ENCODE measurements at regions not wholly inside any gene's neighbourhood (a gene's known extent, or its start where the extent isn't known, plus 50 kb on each side); places are given as distances from the start of the nearest gene placed in this dataset.

DNA sequence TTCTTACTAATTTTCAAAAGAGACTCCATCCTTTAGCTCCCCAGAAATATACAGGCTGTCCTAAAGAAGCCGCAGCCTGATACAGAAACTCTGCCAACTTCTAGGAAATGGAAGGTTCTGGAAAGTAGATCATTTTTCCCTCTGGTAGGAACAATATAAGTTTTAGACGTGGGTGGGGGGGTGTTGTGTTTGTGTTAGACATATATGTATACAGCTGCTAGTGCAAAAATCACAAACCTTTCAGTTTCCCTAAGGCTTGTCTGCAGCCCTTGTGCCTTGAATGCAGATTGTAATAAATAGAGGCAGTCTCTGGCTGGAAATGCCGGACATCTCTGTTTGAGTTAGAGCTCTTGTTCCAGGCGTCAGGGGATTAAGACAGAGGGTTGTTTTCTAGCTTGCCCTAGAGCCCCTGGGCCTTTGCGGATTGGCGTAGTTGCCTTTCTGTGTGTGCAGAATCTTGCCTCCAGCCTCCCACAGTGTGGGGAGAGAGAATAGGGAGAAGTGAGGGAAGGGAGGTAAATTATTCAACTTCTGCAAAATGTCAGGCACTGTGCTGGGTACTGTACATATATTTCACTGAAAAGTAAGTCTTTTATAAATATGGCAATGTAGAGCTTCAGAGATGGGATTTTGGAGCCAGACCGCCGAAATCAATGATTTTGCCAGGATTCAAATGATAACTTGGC lies 269.7 kb downstream of the PRL start:
- TF ChIP-seq ISL1 (CRISPR knock-in tag; IDR thresholded peaks at IDR 0.05) (no peak), ZFP3 (CRISPR knock-in tag; IDR thresholded peaks at IDR 0.05) (no peak), ZFP30 (CRISPR knock-in tag; IDR thresholded peaks at IDR 0.05) (no peak), GLIS3 (CRISPR knock-in tag; IDR thresholded peaks at IDR 0.05) (no peak), RARB (CRISPR knock-in tag; IDR thresholded peaks at IDR 0.05) (no peak), OSR1 (CRISPR knock-in tag; IDR thresholded peaks at IDR 0.05) (no peak), ZNF8 (CRISPR knock-in tag; IDR thresholded peaks at IDR 0.05) (no peak), TCF4 (CRISPR knock-in tag; IDR thresholded peaks at IDR 0.05; ENCODE audit: borderline replicate concordance) (no peak)
- TF ChIP-seq, protein P1, sequence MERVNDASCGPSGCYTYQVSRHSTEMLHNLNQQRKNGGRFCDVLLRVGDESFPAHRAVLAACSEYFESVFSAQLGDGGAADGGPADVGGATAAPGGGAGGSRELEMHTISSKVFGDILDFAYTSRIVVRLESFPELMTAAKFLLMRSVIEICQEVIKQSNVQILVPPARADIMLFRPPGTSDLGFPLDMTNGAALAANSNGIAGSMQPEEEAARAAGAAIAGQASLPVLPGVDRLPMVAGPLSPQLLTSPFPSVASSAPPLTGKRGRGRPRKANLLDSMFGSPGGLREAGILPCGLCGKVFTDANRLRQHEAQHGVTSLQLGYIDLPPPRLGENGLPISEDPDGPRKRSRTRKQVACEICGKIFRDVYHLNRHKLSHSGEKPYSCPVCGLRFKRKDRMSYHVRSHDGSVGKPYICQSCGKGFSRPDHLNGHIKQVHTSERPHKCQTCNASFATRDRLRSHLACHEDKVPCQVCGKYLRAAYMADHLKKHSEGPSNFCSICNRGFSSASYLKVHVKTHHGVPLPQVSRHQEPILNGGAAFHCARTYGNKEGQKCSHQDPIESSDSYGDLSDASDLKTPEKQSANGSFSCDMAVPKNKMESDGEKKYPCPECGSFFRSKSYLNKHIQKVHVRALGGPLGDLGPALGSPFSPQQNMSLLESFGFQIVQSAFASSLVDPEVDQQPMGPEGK (CRISPR knock-in tag; IDR thresholded peaks at IDR 0.05; ENCODE audit: borderline replicate concordance): no peak
- TF ChIP-seq, protein P2, sequence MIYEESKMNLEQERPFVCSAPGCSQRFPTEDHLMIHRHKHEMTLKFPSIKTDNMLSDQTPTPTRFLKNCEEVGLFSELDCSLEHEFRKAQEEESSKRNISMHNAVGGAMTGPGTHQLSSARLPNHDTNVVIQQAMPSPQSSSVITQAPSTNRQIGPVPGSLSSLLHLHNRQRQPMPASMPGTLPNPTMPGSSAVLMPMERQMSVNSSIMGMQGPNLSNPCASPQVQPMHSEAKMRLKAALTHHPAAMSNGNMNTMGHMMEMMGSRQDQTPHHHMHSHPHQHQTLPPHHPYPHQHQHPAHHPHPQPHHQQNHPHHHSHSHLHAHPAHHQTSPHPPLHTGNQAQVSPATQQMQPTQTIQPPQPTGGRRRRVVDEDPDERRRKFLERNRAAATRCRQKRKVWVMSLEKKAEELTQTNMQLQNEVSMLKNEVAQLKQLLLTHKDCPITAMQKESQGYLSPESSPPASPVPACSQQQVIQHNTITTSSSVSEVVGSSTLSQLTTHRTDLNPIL (CRISPR knock-in tag; IDR thresholded peaks at IDR 0.05; ENCODE audit: low read depth): no peak
- TF ChIP-seq, protein P3, sequence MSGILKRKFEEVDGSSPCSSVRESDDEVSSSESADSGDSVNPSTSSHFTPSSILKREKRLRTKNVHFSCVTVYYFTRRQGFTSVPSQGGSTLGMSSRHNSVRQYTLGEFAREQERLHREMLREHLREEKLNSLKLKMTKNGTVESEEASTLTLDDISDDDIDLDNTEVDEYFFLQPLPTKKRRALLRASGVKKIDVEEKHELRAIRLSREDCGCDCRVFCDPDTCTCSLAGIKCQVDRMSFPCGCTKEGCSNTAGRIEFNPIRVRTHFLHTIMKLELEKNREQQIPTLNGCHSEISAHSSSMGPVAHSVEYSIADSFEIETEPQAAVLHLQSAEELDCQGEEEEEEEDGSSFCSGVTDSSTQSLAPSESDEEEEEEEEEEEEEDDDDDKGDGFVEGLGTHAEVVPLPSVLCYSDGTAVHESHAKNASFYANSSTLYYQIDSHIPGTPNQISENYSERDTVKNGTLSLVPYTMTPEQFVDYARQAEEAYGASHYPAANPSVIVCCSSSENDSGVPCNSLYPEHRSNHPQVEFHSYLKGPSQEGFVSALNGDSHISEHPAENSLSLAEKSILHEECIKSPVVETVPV (CRISPR knock-in tag; IDR thresholded peaks at IDR 0.05): no peak
